Keratinocyte (primary cell): ENCODE measurements at regions not wholly inside any gene's neighbourhood (a gene's known extent, or its start where the extent isn't known, plus 50 kb on each side); places are given as distances from the start of the nearest gene placed in this dataset.

Experiments used
- DNase-seq: peaks from one replicate; pipeline ENCODE4 v3.0.0-alpha.2; 2011; ENCODE audit warnings: low read depth, missing footprints, low spot score
- FAIRE-seq: peaks from 2 replicates; lab custom pipeline; 2011; peaks lifted over from hg19 to GRCh38; lab: Jason Lieb, UNC
- H2AFZ ChIP-seq: 2 replicates; pipeline ENCODE4 v1.6.0; 2012; ENCODE audit warnings: low read length, control low read depth, inconsistent platforms; ENCODE audit not compliant: control insufficient read depth
- H3K27ac ChIP-seq: 2 replicates; pipeline ENCODE4 v1.5.1; 2011; ENCODE audit warnings: low read length; ENCODE audit not compliant: control insufficient read depth, insufficient read depth
- H3K27me3 ChIP-seq: 3 replicates; pipeline ENCODE4 v1.6.0; 2011; ENCODE audit warnings: low read length; ENCODE audit not compliant: control insufficient read depth, insufficient read depth; ENCODE audit errors: extremely low read depth
- H3K36me3 ChIP-seq, 2 experiments: 2 replicates in 1 of 2; 3 replicates in 1 of 2; pipeline ENCODE4 v1.5.1; 2011; ENCODE audit warnings: low read length in 2 of 2, mild to moderate bottlenecking in 1 of 2; ENCODE audit not compliant: control insufficient read depth in 2 of 2, insufficient read depth in 2 of 2; ENCODE audit errors: extremely low read depth in 1 of 2
- H3K4me1 ChIP-seq: 3 replicates; pipeline ENCODE4 v1.5.1; 2011; ENCODE audit warnings: low read length; ENCODE audit not compliant: control insufficient read depth, insufficient read depth; ENCODE audit errors: extremely low read depth
- H3K4me2 ChIP-seq: 3 replicates; pipeline ENCODE4 v1.6.0; 2011; ENCODE audit warnings: low read depth, low read length; ENCODE audit not compliant: control insufficient read depth, insufficient read depth; ENCODE audit errors: extremely low read depth
- H3K4me3 ChIP-seq, 3 experiments: fragments of 200-600 bp in 1 of 3; sonication (generic) in 1 of 3; 2 replicates in 2 of 3; 3 replicates in 1 of 3; pipeline ENCODE4 v1.5.1; 2011 to 2016; ENCODE audit warnings: low read length in 3 of 3, mild to moderate bottlenecking in 3 of 3, control low read depth in 2 of 3, inconsistent platforms in 1 of 3, low read depth in 1 of 3, mixed read lengths in 1 of 3, mixed run types in 1 of 3, moderate library complexity in 1 of 3; ENCODE audit not compliant: control insufficient read depth in 2 of 3, insufficient read depth in 2 of 3; ENCODE audit errors: extremely low read depth in 1 of 3
- H3K79me2 ChIP-seq: 2 replicates; pipeline ENCODE4 v1.6.0; 2012; ENCODE audit warnings: low read length; ENCODE audit not compliant: control insufficient read depth, insufficient read depth
- H3K9ac ChIP-seq: 3 replicates; pipeline ENCODE4 v1.6.0; 2011; ENCODE audit warnings: low read length; ENCODE audit not compliant: control insufficient read depth, insufficient read depth; ENCODE audit errors: extremely low read depth
- H3K9me1 ChIP-seq: 3 replicates; pipeline ENCODE4 v1.6.0; 2011; ENCODE audit warnings: low read length; ENCODE audit not compliant: control insufficient read depth, insufficient read depth; ENCODE audit errors: extremely low read depth
- H3K9me3 ChIP-seq: 2 replicates; pipeline ENCODE4 v1.5.1; 2012; ENCODE audit warnings: low read depth, low read length; ENCODE audit not compliant: control insufficient read depth
- H4K20me1 ChIP-seq: 3 replicates; pipeline ENCODE4 v1.6.0; 2011; ENCODE audit warnings: low read length; ENCODE audit not compliant: control insufficient read depth, insufficient read depth; ENCODE audit errors: extremely low read depth
- CTCF ChIP-seq, 3 experiments: IDR thresholded peaks in 1 of 3; conservative IDR thresholded peaks in 1 of 3; optimal IDR thresholded peaks in 1 of 3; 2 replicates in 2 of 3; 3 replicates in 1 of 3; pipeline versions ENCODE3 to v1.5.1; 2011; ENCODE audit warnings: low read length in 3 of 3, mild to moderate bottlenecking in 3 of 3, moderate library complexity in 2 of 3, control low read depth in 1 of 3, inconsistent platforms in 1 of 3; ENCODE audit not compliant: insufficient read depth in 2 of 3; ENCODE audit errors: extremely low read depth in 1 of 3
- EZH2 ChIP-seq: IDR thresholded peaks from one replicate; pipeline ENCODE4 v1.6.1; 2012; ENCODE audit warnings: inconsistent platforms, mild to moderate bottlenecking, low read length, moderate library complexity
- dilution Hi-C: fragments of 300-500 bp; cut with MboI; formaldehyde crosslinking; loops from one replicate; pipeline ENCODE4 v1.7.0; 2020; ENCODE audit warnings: low sequenced_read_pairs; ENCODE audit not compliant: extremely low pct_ligation_motif_present

GRCh38 chr1:38640371-38640770 is 219.2 kb downstream of the RRAGC start:
- Histone ChIP-seq H3K79me2 (no peaks in the 10 kb centered on the region), H2AFZ (no peak overlapping the region), H3K4me3 (no peak overlapping the region), H3K27ac (no peak overlapping the region), H3K36me3 (no peaks in the 10 kb centered on the region), H3K9me1 (no peaks in the 10 kb centered on the region), H4K20me1 (no peaks in the 10 kb centered on the region), H3K27me3 (no peaks in the 10 kb centered on the region), H3K4me1 (peaks cover 2% of the 10 kb centered on the region), H3K9me3 (no peaks in the 10 kb centered on the region), H3K9ac (no peak overlapping the region), H3K4me2 (no peak overlapping the region)
- DNase-seq, result no peak
- dilution Hi-C loops, result no loop called here
- peak; percentile 43 for FAIRE-seq
- TF ChIP-seq EZH2 (no peak), CTCF (optimal IDR thresholded peaks at IDR 0.05 in 1 of 3, IDR thresholded peaks at IDR 0.05 in 1 of 3, conservative IDR thresholded peaks at IDR 0.05 in 1 of 3; ENCODE audit: extremely low read depth in 1 of 3, insufficient read depth in 2 of 3, low read length in 3 of 3) (no peak)

GRCh38 chr1:38628241-38628640 is 231.3 kb downstream of the RRAGC start:
- no peaks in the 10 kb centered on the region for H3K27me3 ChIP-seq
- H3K4me2 ChIP-seq, result no peak overlapping the region
- no peak overlapping the region for H3K4me3 ChIP-seq
- no peak overlapping the region for H2AFZ ChIP-seq
- H3K9me1 ChIP-seq, result no peaks in the 10 kb centered on the region
- dilution Hi-C loops, result no loop called here
- H3K79me2 ChIP-seq, result no peaks in the 10 kb centered on the region
- H3K9me3 ChIP-seq, result no peaks in the 10 kb centered on the region
- H3K4me1 ChIP-seq, result no peaks in the 10 kb centered on the region
- no peaks in the 10 kb centered on the region for H3K36me3 ChIP-seq
- no peak for TF ChIP-seq CTCF (optimal IDR thresholded peaks at IDR 0.05 in 1 of 3, IDR thresholded peaks at IDR 0.05 in 1 of 3, conservative IDR thresholded peaks at IDR 0.05 in 1 of 3; ENCODE audit: extremely low read depth in 1 of 3, insufficient read depth in 2 of 3, low read length in 3 of 3)
- no peak for TF ChIP-seq EZH2
- no peak overlapping the region for H3K9ac ChIP-seq
- DNase-seq (no peak), FAIRE-seq (no peak)
- H3K27ac ChIP-seq, result no peak overlapping the region
- H4K20me1 ChIP-seq, result no peaks in the 10 kb centered on the region
